ENCODE measurements at regions not wholly inside any gene's neighbourhood (a gene's known extent, or its start where the extent isn't known, plus 50 kb on each side); places are given as distances from the start of the nearest gene placed in this dataset.
"Not testable (repeated sequence)": the region's sequence is repeated elsewhere in the genome, so short reads cannot be mapped to it uniquely, and the experiment has no call there.

GRCh38 chr17:65293584-65294180 lies 156.5 kb downstream of the RGS9 start:
- no peak for DNase-seq
- no peak for TF ChIP-seq CTCF (IDR thresholded peaks at IDR 0.05; ENCODE audit: low read depth, low read length)
- Histone ChIP-seq H3K36me3 (no peaks in the 10 kb centered on the region), H3K9me3 (no peaks in the 10 kb centered on the region), H3K27me3 (peaks cover 13% of the 10 kb centered on the region), H3K4me1 (no peaks in the 10 kb centered on the region), H3K4me3 (ENCODE audit: low read depth, low read length) (no peak overlapping the region)

- peaks cover 11% of the 10 kb centered on the region for H3K27me3 ChIP-seq
- no peaks in the 10 kb centered on the region for H3K4me1 ChIP-seq
- no peak for TF ChIP-seq CTCF (IDR thresholded peaks at IDR 0.05; ENCODE audit: low read depth, low read length)
- H3K4me3 ChIP-seq (ENCODE audit: low read depth, low read length), result no peak overlapping the region
- no peaks in the 10 kb centered on the region for H3K9me3 ChIP-seq
- no peak for DNase-seq
- H3K36me3 ChIP-seq, result no peaks in the 10 kb centered on the region
Observed at GRCh38 chr17:65292430-65292829, 155.3 kb downstream of the RGS9 start.

GRCh38 chr17:65291301-65291700 lies 154.1 kb downstream of the RGS9 start:
- H3K36me3 ChIP-seq; DNase-seq; H3K4me1 ChIP-seq; H3K27me3 ChIP-seq; H3K9me3 ChIP-seq; H3K4me3 ChIP-seq (ENCODE audit: low read depth, low read length): not testable (repeated sequence)

- no peak overlapping the region for H3K4me3 ChIP-seq (ENCODE audit: low read depth, low read length)
- H3K4me1 ChIP-seq, result no peaks in the 10 kb centered on the region
- TF ChIP-seq CTCF (IDR thresholded peaks at IDR 0.05; ENCODE audit: low read depth, low read length), result no peak
- H3K9me3 ChIP-seq, result no peaks in the 10 kb centered on the region
- peaks cover 9% of the 10 kb centered on the region for H3K27me3 ChIP-seq
- no peaks in the 10 kb centered on the region for H3K36me3 ChIP-seq
- DNase-seq, result no peak
Observed at GRCh38 chr17:65290616-65291015, 153.4 kb downstream of the RGS9 start.

GRCh38 chr17:65290056-65290455 lies 152.9 kb downstream of the RGS9 start:
- DNase-seq, result no peak
- no peak for TF ChIP-seq CTCF (IDR thresholded peaks at IDR 0.05; ENCODE audit: low read depth, low read length)
- Histone ChIP-seq H3K9me3 (no peaks in the 10 kb centered on the region), H3K4me1 (no peaks in the 10 kb centered on the region), H3K27me3 (peaks cover 9% of the 10 kb centered on the region), H3K4me3 (ENCODE audit: low read depth, low read length) (no peak overlapping the region), H3K36me3 (no peaks in the 10 kb centered on the region)

- Histone ChIP-seq H3K4me1 (no peaks in the 10 kb centered on the region), H3K4me3 (ENCODE audit: low read depth, low read length) (no peak overlapping the region), H3K36me3 (no peaks in the 10 kb centered on the region), H3K27me3 (peaks cover 4% of the 10 kb centered on the region; the same call in 1 of the 2 replicates), H3K9me3 (no peaks in the 10 kb centered on the region)
- no peak for DNase-seq
- no peak for TF ChIP-seq CTCF (IDR thresholded peaks at IDR 0.05; ENCODE audit: low read depth, low read length)
Observed at GRCh38 chr17:65287040-65287439, 149.9 kb downstream of the RGS9 start.

- Histone ChIP-seq H3K36me3 (no peaks in the 10 kb centered on the region), H3K4me3 (ENCODE audit: low read depth, low read length) (no peak overlapping the region), H3K9me3 (no peaks in the 10 kb centered on the region), H3K27me3 (peaks cover 4% of the 10 kb centered on the region), H3K4me1 (no peaks in the 10 kb centered on the region)
- TF ChIP-seq CTCF (IDR thresholded peaks at IDR 0.05; ENCODE audit: low read depth, low read length), result no peak
- no peak for DNase-seq
Observed at GRCh38 chr17:65283704-65284103, 146.5 kb downstream of the RGS9 start.
